ENCODE measurements at regions not wholly inside any gene's neighbourhood (a gene's known extent, or its start where the extent isn't known, plus 50 kb on each side); places are given as distances from the start of the nearest gene placed in this dataset.
A peak's percentile ranks its signal among the peaks of the same experiment; 100 is the strongest.

GRCh38 chr4:100095729-100096595 is 94.3 kb downstream of the DDIT4L start:
- Histone ChIP-seq H3K4me1 (ENCODE audit: control insufficient read depth in 3 of 3, insufficient read depth in 2 of 3, low read depth in 1 of 3, low read length in 2 of 3) (peaks cover 0 to 3% (median 0%) of the 10 kb centered on the region in 3 donors), H3K27ac (ENCODE audit: low read depth in 1 of 3, low read length in 2 of 3) (no peak overlapping the region), H3K27me3 (ENCODE audit: control insufficient read depth in 3 of 3, insufficient read depth in 3 of 3, low read length in 3 of 3) (no peaks in the 10 kb centered on the region), H3K36me3 (ENCODE audit: control insufficient read depth in 3 of 3, insufficient read depth in 2 of 3, low read depth in 1 of 3, low read length in 3 of 3) (no peaks in the 10 kb centered on the region), H3K9me3 (ENCODE audit: control insufficient read depth in 2 of 2, insufficient read depth in 1 of 2, low read depth in 1 of 2, low read length in 1 of 2) (no peaks in the 10 kb centered on the region), H3K4me3 (ENCODE audit: low read depth in 1 of 3, low read length in 3 of 3) (no peak overlapping the region)
- DNase-seq (peak; percentile 52 to 58), FAIRE-seq (no peak)
- 11 to 20% (median 11%) methylated on average over 7 of the region's 7 CpGs for WGBS, 3 donors

- WGBS, 3 donors: 29 to 34% (median 33%) methylated on average over 8 of the region's 8 CpGs
- Histone ChIP-seq H3K4me3 (ENCODE audit: low read depth in 1 of 3, low read length in 3 of 3) (no peak overlapping the region), H3K9me3 (ENCODE audit: control insufficient read depth in 2 of 2, insufficient read depth in 1 of 2, low read depth in 1 of 2, low read length in 1 of 2) (no peaks in the 10 kb centered on the region), H3K36me3 (ENCODE audit: control insufficient read depth in 3 of 3, insufficient read depth in 2 of 3, low read depth in 1 of 3, low read length in 3 of 3) (no peaks in the 10 kb centered on the region), H3K27ac (ENCODE audit: low read depth in 1 of 3, low read length in 2 of 3) (no peak overlapping the region), H3K27me3 (ENCODE audit: control insufficient read depth in 3 of 3, insufficient read depth in 3 of 3, low read length in 3 of 3) (no peaks in the 10 kb centered on the region), H3K4me1 (ENCODE audit: control insufficient read depth in 3 of 3, insufficient read depth in 2 of 3, low read depth in 1 of 3, low read length in 2 of 3) (peaks cover 0 to 3% (median 0%) of the 10 kb centered on the region in 3 donors)
- DNase-seq (peak; percentile 58 to 79), FAIRE-seq (no peak)
These were observed 97.0 kb downstream of the DDIT4L start for GRCh38 chr4:100093091-100093866.

GRCh38 chr4:100087743-100088142 is 102.5 kb downstream of the DDIT4L start:
- no peaks in the 10 kb centered on the region for H3K36me3 ChIP-seq (ENCODE audit: control insufficient read depth in 3 of 3, insufficient read depth in 2 of 3, low read depth in 1 of 3, low read length in 3 of 3)
- WGBS, 3 donors: 24 to 51% (median 39%) methylated on average over 3 of the region's 3 CpGs
- H3K4me1 ChIP-seq (ENCODE audit: control insufficient read depth in 3 of 3, insufficient read depth in 2 of 3, low read depth in 1 of 3, low read length in 2 of 3): no peaks in the 10 kb centered on the region
- H3K27me3 ChIP-seq (ENCODE audit: control insufficient read depth in 3 of 3, insufficient read depth in 3 of 3, low read length in 3 of 3): no peaks in the 10 kb centered on the region
- no peak for DNase-seq
- no peaks in the 10 kb centered on the region for H3K9me3 ChIP-seq (ENCODE audit: control insufficient read depth in 2 of 2, insufficient read depth in 1 of 2, low read depth in 1 of 2, low read length in 1 of 2)
- no peak for FAIRE-seq
- H3K27ac ChIP-seq (ENCODE audit: low read depth in 1 of 3, low read length in 2 of 3): no peak overlapping the region
- H3K4me3 ChIP-seq (ENCODE audit: low read depth in 1 of 3, low read length in 3 of 3): no peak overlapping the region

- Histone ChIP-seq H3K27ac (ENCODE audit: low read depth in 1 of 3, low read length in 2 of 3) (no peak overlapping the region), H3K36me3 (ENCODE audit: control insufficient read depth in 3 of 3, insufficient read depth in 2 of 3, low read depth in 1 of 3, low read length in 3 of 3) (no peaks in the 10 kb centered on the region), H3K9me3 (ENCODE audit: control insufficient read depth in 2 of 2, insufficient read depth in 1 of 2, low read depth in 1 of 2, low read length in 1 of 2) (no peaks in the 10 kb centered on the region), H3K4me3 (ENCODE audit: low read depth in 1 of 3, low read length in 3 of 3) (no peak overlapping the region), H3K27me3 (ENCODE audit: control insufficient read depth in 3 of 3, insufficient read depth in 3 of 3, low read length in 3 of 3) (no peaks in the 10 kb centered on the region), H3K4me1 (ENCODE audit: control insufficient read depth in 3 of 3, insufficient read depth in 2 of 3, low read depth in 1 of 3, low read length in 2 of 3) (no peaks in the 10 kb centered on the region)
- 74 to 80% (median 75%) methylated on average over 6 of the region's 6 CpGs for WGBS, 3 donors
- DNase-seq: no peak
- FAIRE-seq: no peak
These were observed 103.4 kb downstream of the DDIT4L start for GRCh38 chr4:100086766-100087431.

GRCh38 chr4:100084892-100085291 is 105.4 kb downstream of the DDIT4L start:
- H3K4me3 ChIP-seq (ENCODE audit: low read depth in 1 of 3, low read length in 3 of 3): no peak overlapping the region
- H3K9me3 ChIP-seq (ENCODE audit: control insufficient read depth in 2 of 2, insufficient read depth in 1 of 2, low read depth in 1 of 2, low read length in 1 of 2): no peaks in the 10 kb centered on the region
- DNase-seq (no peak), FAIRE-seq (no peak)
- H3K27ac ChIP-seq (ENCODE audit: low read depth in 1 of 3, low read length in 2 of 3): no peak overlapping the region
- WGBS, 3 donors: 25 to 57% (median 37%) methylated on average over 1 of the region's 1 CpG
- no peaks in the 10 kb centered on the region for H3K4me1 ChIP-seq (ENCODE audit: control insufficient read depth in 3 of 3, insufficient read depth in 2 of 3, low read depth in 1 of 3, low read length in 2 of 3)
- H3K36me3 ChIP-seq (ENCODE audit: control insufficient read depth in 3 of 3, insufficient read depth in 2 of 3, low read depth in 1 of 3, low read length in 3 of 3): no peaks in the 10 kb centered on the region
- H3K27me3 ChIP-seq (ENCODE audit: control insufficient read depth in 3 of 3, insufficient read depth in 3 of 3, low read length in 3 of 3): no peaks in the 10 kb centered on the region

GRCh38 chr4:100083289-100083688 is 107.0 kb downstream of the DDIT4L start:
- FAIRE-seq: no peak

GRCh38 chr4:100082852-100083251 is 107.4 kb downstream of the DDIT4L start:
- no peak for FAIRE-seq
- WGBS, 3 donors: 67 to 79% (median 76%) methylated on average over 1 of the region's 1 CpG
- no peak for DNase-seq

More at GRCh38 chr4:100083289-100083688, 107.0 kb downstream of the DDIT4L start:
- no peaks in the 10 kb centered on the region for H3K27me3 ChIP-seq (ENCODE audit: control insufficient read depth in 3 of 3, insufficient read depth in 3 of 3, low read length in 3 of 3)
- no peak overlapping the region for H3K4me3 ChIP-seq (ENCODE audit: low read depth in 1 of 3, low read length in 3 of 3)
- no peaks in the 10 kb centered on the region for H3K4me1 ChIP-seq (ENCODE audit: control insufficient read depth in 3 of 3, insufficient read depth in 2 of 3, low read depth in 1 of 3, low read length in 2 of 3)
- H3K27ac ChIP-seq (ENCODE audit: low read depth in 1 of 3, low read length in 2 of 3): no peak overlapping the region
- H3K9me3 ChIP-seq (ENCODE audit: control insufficient read depth in 2 of 2, insufficient read depth in 1 of 2, low read depth in 1 of 2, low read length in 1 of 2): no peaks in the 10 kb centered on the region
- no peak for DNase-seq
- H3K36me3 ChIP-seq (ENCODE audit: control insufficient read depth in 3 of 3, insufficient read depth in 2 of 3, low read depth in 1 of 3, low read length in 3 of 3): no peaks in the 10 kb centered on the region

GRCh38 chr4:100081491-100081890 is 108.8 kb downstream of the DDIT4L start:
- Histone ChIP-seq H3K4me3 (ENCODE audit: low read depth in 1 of 3, low read length in 3 of 3) (no peak overlapping the region), H3K27me3 (ENCODE audit: control insufficient read depth in 3 of 3, insufficient read depth in 3 of 3, low read length in 3 of 3) (no peaks in the 10 kb centered on the region), H3K27ac (ENCODE audit: low read depth in 1 of 3, low read length in 2 of 3) (no peak overlapping the region), H3K36me3 (ENCODE audit: control insufficient read depth in 3 of 3, insufficient read depth in 2 of 3, low read depth in 1 of 3, low read length in 3 of 3) (no peaks in the 10 kb centered on the region), H3K9me3 (ENCODE audit: control insufficient read depth in 2 of 2, insufficient read depth in 1 of 2, low read depth in 1 of 2, low read length in 1 of 2) (no peaks in the 10 kb centered on the region), H3K4me1 (ENCODE audit: control insufficient read depth in 3 of 3, insufficient read depth in 2 of 3, low read depth in 1 of 3, low read length in 2 of 3) (no peaks in the 10 kb centered on the region)
- 43 to 83% (median 73%) methylated on average over 1 of the region's 1 CpG for WGBS, 3 donors
- no peak for FAIRE-seq
- no peak for DNase-seq

More at GRCh38 chr4:100082852-100083251, 107.4 kb downstream of the DDIT4L start:
- no peak overlapping the region for H3K4me3 ChIP-seq (ENCODE audit: low read depth in 1 of 3, low read length in 3 of 3)
- no peaks in the 10 kb centered on the region for H3K27me3 ChIP-seq (ENCODE audit: control insufficient read depth in 3 of 3, insufficient read depth in 3 of 3, low read length in 3 of 3)
- no peak overlapping the region for H3K27ac ChIP-seq (ENCODE audit: low read depth in 1 of 3, low read length in 2 of 3)
- H3K4me1 ChIP-seq (ENCODE audit: control insufficient read depth in 3 of 3, insufficient read depth in 2 of 3, low read depth in 1 of 3, low read length in 2 of 3): no peaks in the 10 kb centered on the region
- H3K36me3 ChIP-seq (ENCODE audit: control insufficient read depth in 3 of 3, insufficient read depth in 2 of 3, low read depth in 1 of 3, low read length in 3 of 3): no peaks in the 10 kb centered on the region
- H3K9me3 ChIP-seq (ENCODE audit: control insufficient read depth in 2 of 2, insufficient read depth in 1 of 2, low read depth in 1 of 2, low read length in 1 of 2): no peaks in the 10 kb centered on the region

All from small intestine (tissue), 7 donors.